ENCODE measurements at regions not wholly inside any gene's neighbourhood (a gene's known extent, or its start where the extent isn't known, plus 50 kb on each side); places are given as distances from the start of the nearest gene placed in this dataset.

- FAIRE-seq, result no peak
Observed at GRCh38 chrX:7269991-7270390, 122.0 kb upstream of the PUDP start.

- no peak for FAIRE-seq
Observed at GRCh38 chrX:7269589-7269988, 121.6 kb upstream of the PUDP start.

GRCh38 chrX:7266288-7266687 lies 118.3 kb upstream of the PUDP start:
- FAIRE-seq, result no peak

GRCh38 chrX:7264399-7264798 lies 116.4 kb upstream of the PUDP start:
- FAIRE-seq, result no peak

GRCh38 chrX:7263961-7264360 lies 116.0 kb upstream of the PUDP start:
- no peak for FAIRE-seq

- no peak for FAIRE-seq
Observed at GRCh38 chrX:7263330-7263729, 115.4 kb upstream of the PUDP start.

GRCh38 chrX:7262551-7262950 lies 114.6 kb upstream of the PUDP start:
- no peak for FAIRE-seq

- no peak for FAIRE-seq
Observed at GRCh38 chrX:7261672-7262332, 113.8 kb upstream of the PUDP start.

- no peak for FAIRE-seq
Observed at GRCh38 chrX:7254144-7254543, 106.2 kb upstream of the PUDP start.

GRCh38 chrX:7253565-7253964 lies 105.6 kb upstream of the PUDP start:
- FAIRE-seq, result no peak

- no peak for FAIRE-seq
Observed at GRCh38 chrX:7252013-7252610, 104.2 kb upstream of the PUDP start.

GRCh38 chrX:7247346-7247745 lies 99.4 kb upstream of the PUDP start:
- no peak for FAIRE-seq

GRCh38 chrX:7244405-7244804 lies 96.5 kb upstream of the PUDP start:
- FAIRE-seq, result no peak

GRCh38 chrX:7242613-7243012 lies 94.7 kb upstream of the PUDP start:
- FAIRE-seq, result no peak

GRCh38 chrX:7240929-7241328 lies 93.0 kb upstream of the PUDP start:
- FAIRE-seq, result no peak

GRCh38 chrX:7235071-7235470 lies 87.1 kb upstream of the PUDP start:
- no peak for FAIRE-seq

- FAIRE-seq, result no peak
Observed at GRCh38 chrX:7233580-7234406, 85.8 kb upstream of the PUDP start.

- FAIRE-seq, result no peak
Observed at GRCh38 chrX:7228226-7228625, 80.3 kb upstream of the PUDP start.

GRCh38 chrX:7225338-7225737 lies 77.4 kb upstream of the PUDP start:
- FAIRE-seq, result no peak

GRCh38 chrX:7223271-7223670 lies 75.3 kb upstream of the PUDP start:
- FAIRE-seq, result peak; percentile 23

GRCh38 chrX:7220121-7220520 lies 72.2 kb upstream of the PUDP start:
- FAIRE-seq, result no peak

GRCh38 chrX:7219153-7219705 lies 71.3 kb upstream of the PUDP start:
- no peak for FAIRE-seq

GRCh38 chrX:7218321-7219152 lies 70.6 kb upstream of the PUDP start:
- no peak for FAIRE-seq
